Left ventricle myocardium inferior (tissue), 1 donor: ENCODE measurements at regions not wholly inside any gene's neighbourhood (a gene's known extent, or its start where the extent isn't known, plus 50 kb on each side); places are given as distances from the start of the nearest gene placed in this dataset.
"Not testable (repeated sequence)": the region's sequence is repeated elsewhere in the genome, so short reads cannot be mapped to it uniquely, and the experiment has no call there.

Experiments
- DNase-seq: peaks from one replicate; pipeline ENCODE4 v3.0.0-alpha.2; 2020
- H3K27ac ChIP-seq: fragments of 200-600 bp; replicated peaks from 2 replicates; pipeline ENCODE4 v1.8.0; 2021
- H3K27me3 ChIP-seq: fragments of 200-600 bp; 2 replicates; pipeline ENCODE4 v1.8.0; 2021; ENCODE audit warnings: low read depth
- H3K36me3 ChIP-seq: fragments of 200-600 bp; 2 replicates; pipeline ENCODE4 v1.8.0; 2021
- H3K4me1 ChIP-seq: fragments of 200-600 bp; 2 replicates; pipeline ENCODE4 v1.8.0; 2021
- H3K4me3 ChIP-seq: fragments of 200-600 bp; 2 replicates; pipeline ENCODE4 v1.8.0; 2021; ENCODE audit warnings: mild to moderate bottlenecking, moderate library complexity
- H3K9me3 ChIP-seq: fragments of 200-600 bp; replicated peaks from 2 replicates; pipeline ENCODE4 v1.8.0; 2021
- CTCF ChIP-seq: fragments of 200-600 bp; IDR thresholded peaks from 2 replicates; pipeline ENCODE4 v1.8.0; 2021; ENCODE audit warnings: antibody characterized with exemption, mild to moderate bottlenecking, borderline replicate concordance
- intact Hi-C: fragments of 100-400 bp; cut with micrococcal nuclease; formaldehyde crosslinking; loops from one replicate; pipeline ENCODE4 v1.11.0; 2022
- donor health status: DM: no; HTN: yes; CAD: no; lungs with severe emphysema.

- TF ChIP-seq CTCF: peak; percentile 50
Measured at GRCh38 chr11:90434858-90435257, 212.0 kb upstream of the CHORDC1 start.

GRCh38 chr11:90428836-90429235 is 206.0 kb upstream of the CHORDC1 start:
- no peak overlapping the region for H3K27ac ChIP-seq
- H3K4me3 ChIP-seq: no peak overlapping the region
- H3K36me3 ChIP-seq: no peaks in the 10 kb centered on the region
- peaks cover 3% of the 10 kb centered on the region for H3K4me1 ChIP-seq
- no peak for TF ChIP-seq CTCF
- intact Hi-C loops: no loop called here
- H3K9me3 ChIP-seq: no peaks in the 10 kb centered on the region
- no peaks in the 10 kb centered on the region for H3K27me3 ChIP-seq
- no peak for DNase-seq

More at GRCh38 chr11:90434858-90435257, 212.0 kb upstream of the CHORDC1 start:
- Histone ChIP-seq H3K27me3 (no peaks in the 10 kb centered on the region), H3K27ac (no peak overlapping the region), H3K9me3 (no peaks in the 10 kb centered on the region), H3K4me1 (peaks cover 12% of the 10 kb centered on the region), H3K36me3 (no peaks in the 10 kb centered on the region), H3K4me3 (no peak overlapping the region)
- DNase-seq: no peak
- intact Hi-C loops: loop anchor here (10.0 kb wide), 1 partner anchor 150 kb away; no protein-coding TSS in a partner anchor

- Histone ChIP-seq H3K9me3 (no peaks in the 10 kb centered on the region), H3K4me1 (no peaks in the 10 kb centered on the region), H3K36me3 (no peaks in the 10 kb centered on the region), H3K4me3 (no peak overlapping the region), H3K27me3 (no peaks in the 10 kb centered on the region), H3K27ac (no peak overlapping the region)
- no peak for TF ChIP-seq CTCF
- DNase-seq: no peak
- intact Hi-C loops: no loop called here
Measured at GRCh38 chr11:90426442-90426841, 203.6 kb upstream of the CHORDC1 start.

DNA sequence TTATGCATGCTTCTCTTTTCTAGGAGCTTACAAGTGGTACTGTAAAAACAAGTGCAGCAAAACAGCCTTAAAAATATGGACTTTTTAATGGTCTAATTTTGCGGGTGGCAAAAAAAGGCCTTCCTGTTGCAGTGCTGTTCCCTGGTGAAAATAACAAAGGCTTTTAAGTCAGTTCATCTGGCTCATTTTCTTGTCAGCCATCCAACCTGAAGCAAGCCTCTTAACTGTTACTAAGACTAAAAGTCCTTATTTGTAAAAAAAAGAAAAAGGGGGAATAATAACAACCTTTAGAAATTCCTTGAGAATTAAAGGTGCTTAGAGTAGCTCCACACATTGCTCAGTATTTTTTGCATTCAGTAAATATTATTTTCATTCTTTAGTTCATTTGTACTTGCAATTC is 200.5 kb upstream of the CHORDC1 start:
- Histone ChIP-seq H3K9me3 (no peaks in the 10 kb centered on the region), H3K4me3 (no peak overlapping the region), H3K4me1 (no peaks in the 10 kb centered on the region), H3K27me3 (no peaks in the 10 kb centered on the region), H3K27ac (no peak overlapping the region), H3K36me3 (no peaks in the 10 kb centered on the region)
- TF ChIP-seq CTCF: no peak
- no peak for DNase-seq
- intact Hi-C loops: no loop called here

DNA sequence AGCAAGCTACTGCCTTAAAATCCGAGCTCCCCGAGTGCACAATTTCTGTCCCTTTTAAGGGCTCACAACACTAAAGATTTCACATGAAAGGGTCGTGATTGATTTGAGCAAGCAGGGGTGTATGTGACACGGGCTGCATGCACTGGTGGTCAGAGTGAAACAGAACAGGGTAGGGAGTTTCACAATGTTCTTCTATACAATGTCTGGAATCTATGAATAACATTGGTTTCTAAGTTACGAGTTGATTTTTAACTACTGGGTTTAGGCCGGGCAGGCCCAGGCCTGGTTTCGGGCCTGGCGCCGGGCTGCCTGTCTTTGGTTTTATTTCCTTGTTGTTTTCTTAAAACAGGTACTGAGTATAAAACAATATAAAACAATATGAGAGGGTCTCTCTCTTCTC is 199.9 kb upstream of the CHORDC1 start:
- H3K27ac ChIP-seq, intact Hi-C loops, H3K4me1 ChIP-seq, H3K4me3 ChIP-seq, H3K27me3 ChIP-seq, H3K36me3 ChIP-seq, DNase-seq, H3K9me3 ChIP-seq: not testable (repeated sequence)

- TF ChIP-seq CTCF: no peak
- H3K4me3 ChIP-seq: no peak overlapping the region
- intact Hi-C loops: no loop called here
- no peaks in the 10 kb centered on the region for H3K4me1 ChIP-seq
- H3K9me3 ChIP-seq: no peaks in the 10 kb centered on the region
- no peak for DNase-seq
- no peaks in the 10 kb centered on the region for H3K27me3 ChIP-seq
- H3K27ac ChIP-seq: no peak overlapping the region
- H3K36me3 ChIP-seq: no peaks in the 10 kb centered on the region
Measured at GRCh38 chr11:90414221-90414620, 191.4 kb upstream of the CHORDC1 start.
